Sigmoid colon (tissue), 4 donors: ENCODE measurements at regions not wholly inside any gene's neighbourhood (a gene's known extent, or its start where the extent isn't known, plus 50 kb on each side); places are given as distances from the start of the nearest gene placed in this dataset.

ENCODE experiments used
- CTCF ChIP-seq, 4 experiments: fragments of 450-650 bp in 3 of 4; fragments of 200-600 bp in 1 of 4; IDR thresholded peaks; one replicate each; pipeline ENCODE4 v1.5.1; 2016 to 2019; ENCODE audit warnings: antibody characterized with exemption in 4 of 4, mild to moderate bottlenecking in 3 of 4, moderate library complexity in 2 of 4
- POLR2A ChIP-seq, 2 donors: fragments of 450-650 bp; IDR thresholded peaks; one replicate each; pipeline ENCODE4 v1.6.1; 2016; ENCODE audit warnings: antibody characterized with exemption in 2 of 2, mild to moderate bottlenecking in 2 of 2, moderate library complexity in 2 of 2
- POLR2AphosphoS5 ChIP-seq, 4 donors: sonication (generic); formaldehyde crosslinking; IDR thresholded peaks; one replicate each; pipeline ENCODE4 v1.6.1; 2017; ENCODE audit warnings: antibody characterized with exemption in 4 of 4

- TF ChIP-seq POLR2A (IDR thresholded peaks at IDR 0.05) (no peak), CTCF (IDR thresholded peaks at IDR 0.05) (no peak), POLR2AphosphoS5 (IDR thresholded peaks at IDR 0.05) (no peak)
Observed at GRCh38 chr15:70170096-70170699, 72.5 kb upstream of the TLE3 start.
